ENCODE measurements at regions not wholly inside any gene's neighbourhood (a gene's known extent, or its start where the extent isn't known, plus 50 kb on each side); places are given as distances from the start of the nearest gene placed in this dataset.
"Not testable (repeated sequence)": the region's sequence is repeated elsewhere in the genome, so short reads cannot be mapped to it uniquely, and the experiment has no call there.

GRCh38 chr16:21520134-21521047, 79.0 kb upstream of the METTL9 start:
- Histone ChIP-seq H3K4me3 (peak overlapping the region; percentile 55 to 85 (median 69)), H3K27ac (peak overlapping the region; percentile 83 to 96 (median 93)), H3K4me1 (peaks cover 0 to 41% (median 29%) of the 10 kb centered on the region in 4 donors)
- not testable (repeated sequence) for H3K36me3 ChIP-seq, H3K9me3 ChIP-seq, H3K27me3 ChIP-seq
- DNase-seq, result peak; percentile 99
- TF ChIP-seq EP300 (IDR thresholded peaks at IDR 0.05), result peak in 1 of 4 donors; percentile 12
- peak; percentile 81 to 97 (median 93) for TF ChIP-seq POLR2AphosphoS5 (IDR thresholded peaks at IDR 0.05)
- 5 to 7% methylated on average over 98 of the region's 101 CpGs for WGBS, 2 donors
- intact Hi-C loops (cut with DNase I), result loop anchor here (5.0 kb wide), 2 partner anchors 37 to 653 kb away; no protein-coding TSS in a partner anchor

DNA sequence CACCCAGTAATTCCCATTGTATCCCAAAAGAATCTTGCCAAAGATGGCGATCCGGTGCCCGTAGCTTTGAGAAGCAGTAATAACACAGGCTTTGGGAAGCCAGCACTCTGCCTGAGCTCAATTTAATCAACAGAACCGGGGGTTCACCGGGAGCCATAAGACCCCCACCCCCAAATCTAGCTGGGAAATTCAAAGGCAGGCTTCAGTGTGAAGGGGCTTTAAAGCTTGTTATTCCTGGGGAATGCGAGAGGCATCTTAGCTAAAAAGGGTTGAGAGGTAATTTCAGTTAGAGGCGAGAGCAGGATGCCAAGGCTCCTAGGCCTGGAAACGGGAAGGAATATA, 78.4 kb upstream of the METTL9 start:
- not testable (repeated sequence) for H3K9me3 ChIP-seq, H3K36me3 ChIP-seq, DNase-seq, H3K4me3 ChIP-seq, H3K27me3 ChIP-seq
- Histone ChIP-seq H3K27ac (peak overlapping the region; percentile 83 to 96 (median 93)), H3K4me1 (peaks cover 0 to 34% (median 26%) of the 10 kb centered on the region in 4 donors)
- 80 to 95% methylated on average over 7 of the region's 8 CpGs for WGBS, 2 donors
- intact Hi-C loops (cut with DNase I), result loop anchor here (5.0 kb wide), 2 partner anchors 36 to 654 kb away; no protein-coding TSS in a partner anchor

- Histone ChIP-seq H3K4me3 (peak overlapping the region in 3 of 4 donors; percentile 0 to 7 (median 2)), H3K27ac (peak overlapping the region; percentile 83 to 96 (median 93)), H3K4me1 (peaks cover 0 to 29% (median 21%) of the 10 kb centered on the region in 4 donors)
- not testable (repeated sequence) for H3K9me3 ChIP-seq, H3K36me3 ChIP-seq, H3K27me3 ChIP-seq
- peak; percentile 81 for DNase-seq
- intact Hi-C loops (cut with DNase I), result loop anchor here (5.0 kb wide), 2 partner anchors 36 to 654 kb away; no protein-coding TSS in a partner anchor
- 71 to 73% methylated on average over 24 of the region's 24 CpGs for WGBS, 2 donors
Measured at GRCh38 chr16:21521390-21522143, 77.8 kb upstream of the METTL9 start.

DNA sequence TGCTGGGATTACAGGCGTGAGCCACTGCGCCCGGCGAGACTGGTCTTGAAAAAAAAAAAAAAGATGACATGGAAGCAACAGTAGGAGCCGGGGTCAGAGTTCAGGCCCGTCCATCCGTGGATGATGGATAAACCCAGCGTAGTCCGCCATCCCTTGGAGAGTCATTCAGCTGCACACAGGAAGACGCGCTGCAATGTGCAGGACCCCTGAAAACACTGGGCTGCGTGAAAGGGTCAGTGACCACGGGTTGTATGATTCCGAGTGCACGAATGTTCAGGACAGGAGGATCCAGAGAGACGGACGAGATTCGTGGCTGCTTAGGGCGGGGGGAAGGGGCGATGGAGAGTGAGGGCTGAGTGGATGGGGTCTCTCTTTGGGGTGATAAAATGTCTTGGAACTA, 76.5 kb upstream of the METTL9 start:
- not testable (repeated sequence) for H3K4me3 ChIP-seq, H3K36me3 ChIP-seq, H3K27me3 ChIP-seq, H3K27ac ChIP-seq, H3K9me3 ChIP-seq, DNase-seq
- intact Hi-C loops (cut with DNase I), result loop anchor here (5.0 kb wide), 2 partner anchors 34 to 656 kb away; no protein-coding TSS in a partner anchor
- 95% methylated on average over 20 of the region's 20 CpGs for WGBS, 2 donors
- peaks cover 0 to 21% (median 16%) of the 10 kb centered on the region in 4 donors for H3K4me1 ChIP-seq

DNA sequence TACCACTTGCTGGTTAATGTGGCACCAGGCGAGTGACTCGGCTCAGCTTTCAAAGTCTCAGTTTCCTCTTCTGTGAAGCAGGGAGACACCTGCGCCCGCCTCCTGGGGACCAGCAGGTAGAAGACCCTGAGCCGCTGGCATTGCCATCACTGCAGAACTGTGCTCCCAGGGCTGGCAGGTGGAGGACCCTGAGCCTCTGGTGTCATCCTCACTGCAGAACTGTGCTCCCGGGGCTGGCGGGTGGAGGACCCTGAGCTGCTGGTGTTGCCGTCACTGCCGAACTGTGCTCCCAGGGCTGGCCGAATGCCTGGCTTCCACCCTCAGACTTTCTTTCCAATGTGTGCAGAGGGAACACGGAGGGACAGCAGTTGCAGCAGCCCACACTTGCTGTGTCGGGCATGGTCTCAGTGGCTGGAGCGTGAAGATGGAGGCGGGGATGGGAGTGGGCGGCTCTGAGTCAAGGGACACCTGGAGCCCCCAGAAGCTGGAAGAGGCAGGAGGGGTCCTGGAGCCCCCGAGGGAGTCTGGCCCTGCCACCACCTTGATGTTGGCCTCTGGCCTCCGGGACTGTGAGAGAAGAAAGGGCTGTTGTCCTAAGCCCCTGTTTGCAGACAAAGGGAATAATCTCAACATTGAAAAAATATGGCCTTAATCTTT, 75.8 kb upstream of the METTL9 start:
- WGBS, 2 donors, result 89 to 90% methylated on average over 17 of the region's 17 CpGs
- Histone ChIP-seq H3K27me3 (no peaks in the 10 kb centered on the region), H3K27ac (no peak overlapping the region), H3K4me1 (peaks cover 0 to 17% (median 16%) of the 10 kb centered on the region in 4 donors), H3K36me3 (no peaks in the 10 kb centered on the region), H3K4me3 (no peak overlapping the region), H3K9me3 (no peaks in the 10 kb centered on the region)
- TF ChIP-seq EP300 (IDR thresholded peaks at IDR 0.05) (no peak), CTCF (IDR thresholded peaks at IDR 0.05) (no peak), POLR2AphosphoS5 (IDR thresholded peaks at IDR 0.05) (no peak), POLR2A (IDR thresholded peaks at IDR 0.05) (no peak)
- DNase-seq, result no peak
- intact Hi-C loops (cut with DNase I), result loop anchor here (5.0 kb wide), 2 partner anchors 34 to 656 kb away; no protein-coding TSS in a partner anchor

DNA sequence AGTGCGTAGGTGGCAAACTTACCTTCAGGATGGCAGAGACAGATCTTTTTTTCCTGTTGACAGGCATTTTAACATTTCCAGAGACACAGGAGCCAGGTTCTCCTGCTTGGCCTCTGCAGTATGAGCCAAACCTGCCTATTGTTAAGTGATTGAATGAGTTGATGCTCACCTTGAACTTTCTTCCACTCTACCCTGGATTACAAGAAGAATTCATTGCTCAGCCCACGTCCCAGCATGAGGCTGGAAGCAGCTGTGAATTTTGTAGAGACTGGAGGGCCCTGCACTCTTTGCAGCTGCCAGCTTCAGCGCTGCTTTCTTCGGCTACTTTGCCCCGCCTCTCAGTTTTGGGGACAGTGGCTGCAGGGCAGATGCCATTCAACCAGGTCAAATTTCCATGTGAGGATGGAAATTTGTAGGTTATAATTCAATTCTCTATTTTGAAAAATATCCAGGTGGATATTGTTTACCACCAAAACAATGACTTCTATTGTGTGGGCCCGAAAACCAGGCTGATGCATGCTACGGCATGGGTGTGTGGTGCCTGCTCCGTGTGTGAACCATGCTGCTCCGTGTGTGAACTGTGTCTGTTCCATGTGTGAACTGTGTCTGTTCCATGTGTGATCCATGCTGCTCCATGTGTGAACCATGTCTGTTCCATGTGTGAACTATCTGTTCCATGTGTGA, 75.2 kb upstream of the METTL9 start:
- Histone ChIP-seq H3K4me1 (peaks cover 0 to 17% (median 16%) of the 10 kb centered on the region in 4 donors), H3K9me3 (no peaks in the 10 kb centered on the region), H3K36me3 (no peaks in the 10 kb centered on the region), H3K27ac (no peak overlapping the region), H3K27me3 (no peaks in the 10 kb centered on the region), H3K4me3 (no peak overlapping the region)
- intact Hi-C loops (cut with DNase I), result loop anchor here (5.0 kb wide), 2 partner anchors 33 to 657 kb away; no protein-coding TSS in a partner anchor
- DNase-seq, result no peak
- WGBS, 2 donors, result 88 to 92% methylated on average over 9 of the region's 9 CpGs
- TF ChIP-seq EP300 (IDR thresholded peaks at IDR 0.05), result no peak
- TF ChIP-seq POLR2AphosphoS5 (IDR thresholded peaks at IDR 0.05), result no peak
- TF ChIP-seq POLR2A (IDR thresholded peaks at IDR 0.05), result no peak
- no peak for TF ChIP-seq CTCF (IDR thresholded peaks at IDR 0.05)

DNA sequence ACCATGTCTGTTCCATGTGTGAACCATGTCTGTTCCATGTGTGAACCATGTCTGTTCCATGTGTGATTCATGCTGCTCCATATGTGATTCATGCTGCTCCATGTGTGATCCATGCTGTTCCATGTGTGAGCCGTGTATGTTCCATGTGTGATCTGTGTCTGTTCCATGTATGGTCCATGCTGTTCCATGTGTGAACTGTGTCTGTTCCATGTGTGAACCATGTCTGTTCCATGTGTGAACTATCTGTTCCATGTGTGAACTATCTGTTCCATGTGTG, 74.7 kb upstream of the METTL9 start:
- not testable (repeated sequence) for DNase-seq, H3K36me3 ChIP-seq, H3K9me3 ChIP-seq, H3K4me3 ChIP-seq, H3K27me3 ChIP-seq, H3K27ac ChIP-seq
- H3K4me1 ChIP-seq, result peaks cover 0 to 17% (median 16%) of the 10 kb centered on the region in 4 donors
- WGBS, 2 donors, result 93 to 95% methylated on average over 1 of the region's 1 CpG
- intact Hi-C loops (cut with DNase I), result loop anchor here (5.0 kb wide), 2 partner anchors 33 to 657 kb away; no protein-coding TSS in a partner anchor

GRCh38 chr16:21525029-21525895, 74.1 kb upstream of the METTL9 start:
- H3K27ac ChIP-seq; H3K36me3 ChIP-seq; H3K4me3 ChIP-seq; H3K9me3 ChIP-seq; DNase-seq; intact Hi-C loops (cut with DNase I); H3K27me3 ChIP-seq: not testable (repeated sequence)
- WGBS, 2 donors, result 80 to 81% methylated on average over 14 of the region's 14 CpGs
- peaks cover 0 to 17% (median 16%) of the 10 kb centered on the region in 4 donors for H3K4me1 ChIP-seq
